Sigmoid colon (tissue), 4 donors: ENCODE measurements at regions not wholly inside any gene's neighbourhood (a gene's known extent, or its start where the extent isn't known, plus 50 kb on each side); places are given as distances from the start of the nearest gene placed in this dataset.

ENCODE experiments used
- EP300 ChIP-seq, 4 donors: sonication (generic); formaldehyde crosslinking; IDR thresholded peaks; one replicate each; pipeline ENCODE4 v1.6.1; 2017; ENCODE audit warnings: antibody characterized with exemption in 4 of 4
- POLR2A ChIP-seq, 2 donors: fragments of 450-650 bp; IDR thresholded peaks; one replicate each; pipeline ENCODE4 v1.6.1; 2016; ENCODE audit warnings: antibody characterized with exemption in 2 of 2, mild to moderate bottlenecking in 2 of 2, moderate library complexity in 2 of 2
- POLR2AphosphoS5 ChIP-seq, 4 donors: sonication (generic); formaldehyde crosslinking; IDR thresholded peaks; one replicate each; pipeline ENCODE4 v1.6.1; 2017; ENCODE audit warnings: antibody characterized with exemption in 4 of 4
- TF ChIP-seq, protein P1 (sequence below), 4 experiments: fragments of 450-650 bp in 3 of 4; fragments of 200-600 bp in 1 of 4; IDR thresholded peaks; one replicate each; pipeline ENCODE4 v1.5.1; 2016 to 2019; ENCODE audit warnings: antibody characterized with exemption in 4 of 4, mild to moderate bottlenecking in 3 of 4, moderate library complexity in 2 of 4

- TF ChIP-seq EP300 (IDR thresholded peaks at IDR 0.05) (no peak), POLR2A (IDR thresholded peaks at IDR 0.05) (no peak), POLR2AphosphoS5 (IDR thresholded peaks at IDR 0.05) (no peak)
- TF ChIP-seq, protein P1, sequence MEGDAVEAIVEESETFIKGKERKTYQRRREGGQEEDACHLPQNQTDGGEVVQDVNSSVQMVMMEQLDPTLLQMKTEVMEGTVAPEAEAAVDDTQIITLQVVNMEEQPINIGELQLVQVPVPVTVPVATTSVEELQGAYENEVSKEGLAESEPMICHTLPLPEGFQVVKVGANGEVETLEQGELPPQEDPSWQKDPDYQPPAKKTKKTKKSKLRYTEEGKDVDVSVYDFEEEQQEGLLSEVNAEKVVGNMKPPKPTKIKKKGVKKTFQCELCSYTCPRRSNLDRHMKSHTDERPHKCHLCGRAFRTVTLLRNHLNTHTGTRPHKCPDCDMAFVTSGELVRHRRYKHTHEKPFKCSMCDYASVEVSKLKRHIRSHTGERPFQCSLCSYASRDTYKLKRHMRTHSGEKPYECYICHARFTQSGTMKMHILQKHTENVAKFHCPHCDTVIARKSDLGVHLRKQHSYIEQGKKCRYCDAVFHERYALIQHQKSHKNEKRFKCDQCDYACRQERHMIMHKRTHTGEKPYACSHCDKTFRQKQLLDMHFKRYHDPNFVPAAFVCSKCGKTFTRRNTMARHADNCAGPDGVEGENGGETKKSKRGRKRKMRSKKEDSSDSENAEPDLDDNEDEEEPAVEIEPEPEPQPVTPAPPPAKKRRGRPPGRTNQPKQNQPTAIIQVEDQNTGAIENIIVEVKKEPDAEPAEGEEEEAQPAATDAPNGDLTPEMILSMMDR (IDR thresholded peaks at IDR 0.05), result no peak
Measured at GRCh38 chr16:17773698-17774101, 302.9 kb upstream of the XYLT1 start.
